Ovary (tissue), 3 donors: ENCODE measurements at regions not wholly inside any gene's neighbourhood (a gene's known extent, or its start where the extent isn't known, plus 50 kb on each side); places are given as distances from the start of the nearest gene placed in this dataset.

Source experiments
- CTCF ChIP-seq, 3 donors: fragments of 450-650 bp in 2 of 3; fragments of 200-600 bp in 1 of 3; IDR thresholded peaks; one replicate each; pipeline versions ENCODE4 v1.5.1 to v1.8.0; 2016 to 2022; ENCODE audit warnings: antibody characterized with exemption in 3 of 3, mild to moderate bottlenecking in 1 of 3
- EP300 ChIP-seq: sonication (generic); formaldehyde crosslinking; IDR thresholded peaks from one replicate; pipeline ENCODE4 v1.6.1; 2017; ENCODE audit warnings: antibody characterized with exemption
- POLR2A ChIP-seq: fragments of 450-650 bp; IDR thresholded peaks from one replicate; pipeline ENCODE4 v1.6.1; 2017; ENCODE audit warnings: antibody characterized with exemption, mild to moderate bottlenecking, moderate library complexity
- donor health status: DM: no; HTN: no; CAD: no.

- TF ChIP-seq CTCF (IDR thresholded peaks at IDR 0.05) (no peak), EP300 (no peak), POLR2A (no peak)
These were observed 256.3 kb upstream of the RGS6 start for GRCh38 chr14:71675900-71676287.
